GM12878 (cell line): ENCODE measurements at regions not wholly inside any gene's neighbourhood (a gene's known extent, or its start where the extent isn't known, plus 50 kb on each side); places are given as distances from the start of the nearest gene placed in this dataset.

Experiments used
- ATAC-seq: fragments of 200-7000 bp; cut with Tn5 transposase; 3 replicates; pipeline ENCODE4 v1.9.1; 2020; ENCODE audit warnings: mild to moderate bottlenecking, moderate library complexity
- BruUV-seq: library from RNA; stranded (reverse); fragments of 400-500 nt; replicated peaks from 2 replicates; lab custom pipeline; 2021; lab: Mats Ljungman, UMichigan
- CTCF ChIA-PET: fragments of 300-600 bp; sonication (Branson Sonifier 250); formaldehyde crosslinking; extraction: SDS; loops from one replicate; lab custom pipeline; 2021; ENCODE audit warnings: inconsistent platforms; lab: Yijun Ruan, JAX
- POLR2A ChIA-PET: fragments of 350-600 bp; formaldehyde crosslinking; extraction: SDS; loops from one replicate; lab custom pipeline; 2021; ENCODE audit warnings: inconsistent platforms; lab: Charles Lee
- RAD21 ChIA-PET: fragments of 300-600 bp; sonication (Branson Sonifier 250); formaldehyde crosslinking; loops from one replicate; lab custom pipeline; 2023; ENCODE audit warnings: antibody characterized with exemption; ENCODE audit not compliant: unreplicated experiment; lab: Charles Lee
- SMC1A ChIA-PET: fragments of 300-600 bp; sonication (Branson Sonifier 250); formaldehyde crosslinking; loops from one replicate; lab custom pipeline; 2023; ENCODE audit not compliant: unreplicated experiment, uncharacterized antibody; lab: Charles Lee
- DNase-seq: peaks from one replicate; pipeline ENCODE4 v3.0.0-alpha.2; 2011; ENCODE audit warnings: low read depth, low spot score
- FAIRE-seq: peaks from 3 replicates; lab custom pipeline; 2011; peaks lifted over from hg19 to GRCh38; lab: Jason Lieb, UNC
- H2AFZ ChIP-seq: 2 replicates; pipeline ENCODE4 v1.6.0; 2011; ENCODE audit warnings: low read depth, low read length, control low read depth; ENCODE audit not compliant: control insufficient read depth
- H3K27ac ChIP-seq: 2 replicates; pipeline ENCODE4 v1.5.1; 2011; ENCODE audit warnings: control low read depth; ENCODE audit not compliant: control insufficient read depth, insufficient read depth
- H3K27me3 ChIP-seq, 2 experiments: replicated peaks in 1 of 2; 2 replicates each; pipeline versions ENCODE4 v1.6.0 to v1.6.1; 2011; ENCODE audit warnings: low read length in 1 of 2; ENCODE audit not compliant: control insufficient read depth in 2 of 2, insufficient read depth in 2 of 2
- H3K36me3 ChIP-seq, 2 experiments: 2 replicates each; pipeline ENCODE4 v1.5.1; 2011; ENCODE audit warnings: low read length in 1 of 2; ENCODE audit not compliant: control insufficient read depth in 2 of 2, insufficient read depth in 2 of 2
- H3K4me1 ChIP-seq: 2 replicates; pipeline ENCODE4 v1.6.1; 2011; ENCODE audit warnings: mild to moderate bottlenecking, low read length, moderate library complexity, mixed read lengths; ENCODE audit not compliant: control insufficient read depth, insufficient read depth
- H3K4me2 ChIP-seq: 2 replicates; pipeline ENCODE4 v1.6.0; 2011; ENCODE audit warnings: control low read depth; ENCODE audit not compliant: control insufficient read depth, insufficient read depth
- H3K4me3 ChIP-seq: fragments of 200-600 bp; sonication (generic); 2 replicates; pipeline ENCODE4 v1.5.1; 2016
- H3K79me2 ChIP-seq: 2 replicates; pipeline ENCODE4 v1.6.0; 2011; ENCODE audit warnings: low read length; ENCODE audit not compliant: control insufficient read depth, insufficient read depth
- H3K9ac ChIP-seq: 2 replicates; pipeline ENCODE4 v1.8.0; 2011; ENCODE audit warnings: low read length, control low read depth, mixed read lengths; ENCODE audit not compliant: control insufficient read depth, insufficient read depth
- H3K9me3 ChIP-seq: replicated peaks from 3 replicates; pipeline ENCODE4 v1.5.1; 2011; ENCODE audit warnings: mild to moderate bottlenecking, low read length; ENCODE audit not compliant: control insufficient read depth, insufficient read depth
- H4K20me1 ChIP-seq: 2 replicates; pipeline ENCODE4 v1.6.0; 2011; ENCODE audit not compliant: control insufficient read depth, insufficient read depth
- BRCA1 ChIP-seq: IDR thresholded peaks from 2 replicates; pipeline ENCODE4 v1.6.1; 2011; ENCODE audit warnings: low read depth, low read length, improper control_type of control experiment
- CBFB ChIP-seq: IDR thresholded peaks from 2 replicates; pipeline ENCODE4 v1.6.1; 2016; ENCODE audit warnings: antibody characterized with exemption, low read depth
- CBX3 ChIP-seq: fragments of 200-600 bp; sonication (generic); IDR thresholded peaks from 2 replicates; pipeline ENCODE4 v1.6.1; 2016; ENCODE audit warnings: low read depth, borderline replicate concordance
- FOXM1 ChIP-seq: IDR thresholded peaks from 2 replicates; pipeline ENCODE4 v1.6.1; 2012; ENCODE audit warnings: low read depth, mild to moderate bottlenecking, inconsistent platforms, low read length, moderate library complexity
- HCFC1 ChIP-seq: fragments of 150-350 bp; IDR thresholded peaks from 2 replicates; pipeline ENCODE4 v1.6.1; 2014; ENCODE audit warnings: low read length
- KAT2A ChIP-seq: conservative IDR thresholded peaks from 2 replicates; pipeline ENCODE4 v1.6.1; 2011; ENCODE audit warnings: low read depth, low read length; ENCODE audit not compliant: control insufficient read depth
- KDM1A ChIP-seq: fragments of 200-600 bp; sonication (generic); IDR thresholded peaks from 2 replicates; pipeline ENCODE4 v1.6.1; 2016; ENCODE audit warnings: borderline replicate concordance
- MEF2B ChIP-seq: fragments of 450-650 bp; IDR thresholded peaks from 2 replicates; pipeline ENCODE4 v1.6.1; 2018; ENCODE audit warnings: mild to moderate bottlenecking, moderate library complexity; ENCODE audit not compliant: partially characterized antibody, poor library complexity, severe bottlenecking
- NR2C1 ChIP-seq: fragments of 450-650 bp; IDR thresholded peaks from 2 replicates; pipeline ENCODE4 v1.6.1; 2017; ENCODE audit warnings: antibody characterized with exemption, mild to moderate bottlenecking, moderate library complexity
- PAX8 ChIP-seq: fragments of 450-650 bp; IDR thresholded peaks from 2 replicates; pipeline ENCODE4 v1.6.1; 2017; ENCODE audit warnings: mild to moderate bottlenecking, moderate library complexity
- POLR2A ChIP-seq: IDR thresholded peaks from 2 replicates; pipeline ENCODE4 v1.6.1; 2011; ENCODE audit warnings: low read depth, mild to moderate bottlenecking, low read length
- SMAD5 ChIP-seq: IDR thresholded peaks from 2 replicates; pipeline ENCODE4 v1.6.1; 2016; ENCODE audit warnings: antibody characterized with exemption, low read depth
- SMARCA5 ChIP-seq: fragments of 450-650 bp; IDR thresholded peaks from 2 replicates; pipeline ENCODE4 v1.6.1; 2017; ENCODE audit warnings: mild to moderate bottlenecking
- SMC3 ChIP-seq: IDR thresholded peaks from 2 replicates; pipeline ENCODE4 v1.6.1; 2011; ENCODE audit warnings: low read length, improper control_type of control experiment, borderline replicate concordance
- SUPT20H ChIP-seq: IDR thresholded peaks from 2 replicates; pipeline ENCODE4 v1.6.1; 2011; ENCODE audit warnings: low read depth, mild to moderate bottlenecking, low read length, moderate library complexity, borderline replicate concordance; ENCODE audit not compliant: control insufficient read depth
- TCF3 ChIP-seq: IDR thresholded peaks from 2 replicates; pipeline ENCODE4 v1.6.1; 2012; ENCODE audit warnings: low read depth, mild to moderate bottlenecking, low read length, borderline replicate concordance; ENCODE audit not compliant: insufficient read depth
- YY1 ChIP-seq: IDR thresholded peaks from 2 replicates; pipeline ENCODE4 v1.6.1; 2011; ENCODE audit warnings: low read depth, mild to moderate bottlenecking, low read length
- in situ Hi-C: fragments of 300-500 bp; cut with MboI; formaldehyde crosslinking; loops from 9 replicates; pipeline ENCODE4 v1.14.3; 2018; ENCODE audit warnings: mixed read lengths
- intact Hi-C: fragments of 100-400 bp; cut with micrococcal nuclease; formaldehyde crosslinking; loops from one replicate; pipeline ENCODE4 v1.14.2; 2022; ENCODE audit not compliant: unreplicated experiment
- TF ChIP-seq, protein P1 (sequence below): fragments of 450-650 bp; formaldehyde crosslinking; IDR thresholded peaks from 2 replicates; pipeline ENCODE4 v1.4.0; 2022; ENCODE audit warnings: mild to moderate bottlenecking, moderate library complexity
- TF ChIP-seq, protein P2 (sequence below): fragments of 450-650 bp; IDR thresholded peaks from 2 replicates; pipeline ENCODE4 v1.6.1; 2017; ENCODE audit warnings: mild to moderate bottlenecking, moderate library complexity

DNA sequence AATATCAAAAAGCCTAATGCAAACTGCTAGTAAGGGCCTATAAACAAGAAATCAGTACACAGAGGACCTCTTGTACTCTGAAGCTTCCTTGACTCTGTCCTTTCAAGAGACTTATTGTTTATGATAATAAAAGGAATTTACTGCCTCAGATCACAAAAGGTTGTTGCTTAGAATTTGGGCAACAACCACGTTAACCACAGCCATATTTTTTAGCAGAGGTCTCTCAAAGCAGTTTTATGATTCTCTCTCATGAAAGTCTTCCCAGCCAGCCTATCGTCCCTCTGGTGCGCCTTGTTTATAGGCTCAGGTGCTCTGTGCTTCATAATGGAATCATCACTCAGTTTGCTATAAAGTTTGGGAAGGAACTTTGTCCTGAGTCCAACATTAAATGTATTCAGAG, 270.6 kb downstream of the RCHY1 start (continued):
- TF ChIP-seq NR2C1 (no peak), BRCA1 (no peak)
- TF ChIP-seq, protein P1, sequence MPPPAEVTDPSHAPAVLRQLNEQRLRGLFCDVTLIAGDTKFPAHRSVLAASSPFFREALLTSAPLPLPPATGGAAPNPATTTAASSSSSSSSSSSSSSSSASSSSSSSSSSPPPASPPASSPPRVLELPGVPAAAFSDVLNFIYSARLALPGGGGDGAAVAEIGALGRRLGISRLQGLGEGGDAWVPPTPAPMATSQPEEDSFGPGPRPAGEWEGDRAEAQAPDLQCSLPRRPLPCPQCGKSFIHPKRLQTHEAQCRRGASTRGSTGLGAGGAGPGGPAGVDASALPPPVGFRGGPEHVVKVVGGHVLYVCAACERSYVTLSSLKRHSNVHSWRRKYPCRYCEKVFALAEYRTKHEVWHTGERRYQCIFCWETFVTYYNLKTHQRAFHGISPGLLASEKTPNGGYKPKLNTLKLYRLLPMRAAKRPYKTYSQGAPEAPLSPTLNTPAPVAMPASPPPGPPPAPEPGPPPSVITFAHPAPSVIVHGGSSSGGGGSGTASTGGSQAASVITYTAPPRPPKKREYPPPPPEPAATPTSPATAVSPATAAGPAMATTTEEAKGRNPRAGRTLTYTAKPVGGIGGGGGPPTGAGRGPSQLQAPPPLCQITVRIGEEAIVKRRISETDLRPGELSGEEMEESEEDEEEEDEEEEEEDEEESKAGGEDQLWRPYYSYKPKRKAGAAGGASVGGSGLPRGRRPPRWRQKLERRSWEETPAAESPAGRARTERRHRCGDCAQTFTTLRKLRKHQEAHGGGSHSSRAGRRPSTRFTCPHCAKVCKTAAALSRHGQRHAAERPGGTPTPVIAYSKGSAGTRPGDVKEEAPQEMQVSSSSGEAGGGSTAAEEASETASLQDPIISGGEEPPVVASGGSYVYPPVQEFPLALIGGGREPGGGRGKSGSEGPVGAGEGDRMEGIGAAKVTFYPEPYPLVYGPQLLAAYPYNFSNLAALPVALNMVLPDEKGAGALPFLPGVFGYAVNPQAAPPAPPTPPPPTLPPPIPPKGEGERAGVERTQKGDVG, result no peak
- TF ChIP-seq, all 136 proteins: peak for 0

DNA sequence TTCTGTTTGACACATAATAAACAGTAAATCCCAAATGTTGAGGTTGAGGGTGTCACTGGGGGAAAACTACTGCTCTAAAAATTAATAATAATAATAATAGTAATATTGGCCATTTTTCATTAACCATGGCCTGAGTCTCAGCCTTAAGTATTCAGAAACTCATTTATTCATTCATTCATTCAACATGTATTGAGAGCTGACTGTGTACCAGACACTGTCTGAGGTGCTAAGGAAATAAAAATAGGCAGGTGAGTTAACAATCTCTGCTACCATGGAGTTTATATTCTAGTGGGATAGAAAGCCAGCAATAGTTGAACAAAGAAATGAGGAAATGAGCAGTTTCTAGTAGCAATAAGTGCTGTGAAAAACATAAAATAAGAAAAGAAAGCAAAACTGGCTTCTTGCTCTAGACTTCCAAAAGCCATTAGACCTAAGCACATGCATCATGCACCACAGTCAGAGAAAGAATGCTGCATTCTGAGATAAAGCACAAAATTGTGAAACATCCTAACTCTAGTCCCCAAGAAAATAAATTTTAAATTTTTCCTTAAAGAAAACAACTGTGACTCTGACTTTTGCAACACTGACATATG, 278.7 kb downstream of the RCHY1 start:
- no peaks in the 10 kb centered on the region; the same call in 2 of the 3 replicates for H3K9me3 ChIP-seq
- ChIA-PET POLR2A (no interaction called here), RAD21 (no interaction called here), CTCF (no interaction called here), SMC1A (no interaction called here)
- in situ Hi-C loops, result no loop called here
- no peak overlapping the region for H2AFZ ChIP-seq
- DNase-seq (peak; percentile 57), ATAC-seq (peak; percentile 98), FAIRE-seq (peak; percentile 83)
- intact Hi-C loops, result no loop called here
- no peak overlapping the region; the same call in 1 of the 2 replicates for H3K9ac ChIP-seq
- BruUV-seq, result no TSS peak
- H4K20me1 ChIP-seq, result no peaks in the 10 kb centered on the region
- H3K27ac ChIP-seq, result peak overlapping the region; percentile 44; the same call in 1 of the 2 replicates
- no peaks in the 10 kb centered on the region for H3K79me2 ChIP-seq
- no peak overlapping the region for H3K4me3 ChIP-seq
- no peaks in the 10 kb centered on the region for H3K27me3 ChIP-seq
- H3K36me3 ChIP-seq, result no peaks in the 10 kb centered on the region
- peak overlapping the region; percentile 67 for H3K4me2 ChIP-seq
- H3K4me1 ChIP-seq, result peaks cover 11% of the 10 kb centered on the region
- TF ChIP-seq POLR2A (no peak), FOXM1 (no peak), TCF3 (no peak), SMC3 (no peak), YY1 (no peak), SUPT20H (no peak), CBFB (no peak), MEF2B (peak; percentile 22), KAT2A (no peak), SMARCA5 (no peak), PAX8 (no peak), HCFC1 (no peak), KDM1A (no peak), SMAD5 (no peak), CBX3 (no peak)
- TF ChIP-seq, protein P2, sequence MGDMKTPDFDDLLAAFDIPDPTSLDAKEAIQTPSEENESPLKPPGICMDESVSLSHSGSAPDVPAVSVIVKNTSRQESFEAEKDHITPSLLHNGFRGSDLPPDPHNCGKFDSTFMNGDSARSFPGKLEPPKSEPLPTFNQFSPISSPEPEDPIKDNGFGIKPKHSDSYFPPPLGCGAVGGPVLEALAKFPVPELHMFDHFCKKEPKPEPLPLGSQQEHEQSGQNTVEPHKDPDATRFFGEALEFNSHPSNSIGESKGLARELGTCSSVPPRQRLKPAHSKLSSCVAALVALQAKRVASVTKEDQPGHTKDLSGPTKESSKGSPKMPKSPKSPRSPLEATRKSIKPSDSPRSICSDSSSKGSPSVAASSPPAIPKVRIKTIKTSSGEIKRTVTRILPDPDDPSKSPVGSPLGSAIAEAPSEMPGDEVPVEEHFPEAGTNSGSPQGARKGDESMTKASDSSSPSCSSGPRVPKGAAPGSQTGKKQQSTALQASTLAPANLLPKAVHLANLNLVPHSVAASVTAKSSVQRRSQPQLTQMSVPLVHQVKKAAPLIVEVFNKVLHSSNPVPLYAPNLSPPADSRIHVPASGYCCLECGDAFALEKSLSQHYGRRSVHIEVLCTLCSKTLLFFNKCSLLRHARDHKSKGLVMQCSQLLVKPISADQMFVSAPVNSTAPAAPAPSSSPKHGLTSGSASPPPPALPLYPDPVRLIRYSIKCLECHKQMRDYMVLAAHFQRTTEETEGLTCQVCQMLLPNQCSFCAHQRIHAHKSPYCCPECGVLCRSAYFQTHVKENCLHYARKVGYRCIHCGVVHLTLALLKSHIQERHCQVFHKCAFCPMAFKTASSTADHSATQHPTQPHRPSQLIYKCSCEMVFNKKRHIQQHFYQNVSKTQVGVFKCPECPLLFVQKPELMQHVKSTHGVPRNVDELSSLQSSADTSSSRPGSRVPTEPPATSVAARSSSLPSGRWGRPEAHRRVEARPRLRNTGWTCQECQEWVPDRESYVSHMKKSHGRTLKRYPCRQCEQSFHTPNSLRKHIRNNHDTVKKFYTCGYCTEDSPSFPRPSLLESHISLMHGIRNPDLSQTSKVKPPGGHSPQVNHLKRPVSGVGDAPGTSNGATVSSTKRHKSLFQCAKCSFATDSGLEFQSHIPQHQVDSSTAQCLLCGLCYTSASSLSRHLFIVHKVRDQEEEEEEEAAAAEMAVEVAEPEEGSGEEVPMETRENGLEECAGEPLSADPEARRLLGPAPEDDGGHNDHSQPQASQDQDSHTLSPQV, result no peak
